Hepatocyte (in vitro differentiated cells): ENCODE measurements at regions not wholly inside any gene's neighbourhood (a gene's known extent, or its start where the extent isn't known, plus 50 kb on each side); places are given as distances from the start of the nearest gene placed in this dataset.

Experiments used
- EZH2 ChIP-seq: fragments of 200-600 bp; sonication (generic); IDR thresholded peaks from 2 replicates; pipeline ENCODE4 v1.6.1; 2016; ENCODE audit warnings: antibody characterized with exemption, mild to moderate bottlenecking, borderline replicate concordance
- EZH2phosphoT487 ChIP-seq: fragments of 200-600 bp; sonication (generic); IDR thresholded peaks from one replicate; pipeline ENCODE4 v1.6.1; 2018; ENCODE audit warnings: antibody characterized with exemption, mild to moderate bottlenecking, low read depth, moderate library complexity; ENCODE audit not compliant: unreplicated experiment, severe bottlenecking
- TF ChIP-seq, protein P1 (sequence below): fragments of 200-600 bp; sonication (generic); IDR thresholded peaks from 2 replicates; pipeline ENCODE4 v1.5.1; 2016; ENCODE audit warnings: antibody characterized with exemption, mild to moderate bottlenecking; ENCODE audit not compliant: poor library complexity

DNA sequence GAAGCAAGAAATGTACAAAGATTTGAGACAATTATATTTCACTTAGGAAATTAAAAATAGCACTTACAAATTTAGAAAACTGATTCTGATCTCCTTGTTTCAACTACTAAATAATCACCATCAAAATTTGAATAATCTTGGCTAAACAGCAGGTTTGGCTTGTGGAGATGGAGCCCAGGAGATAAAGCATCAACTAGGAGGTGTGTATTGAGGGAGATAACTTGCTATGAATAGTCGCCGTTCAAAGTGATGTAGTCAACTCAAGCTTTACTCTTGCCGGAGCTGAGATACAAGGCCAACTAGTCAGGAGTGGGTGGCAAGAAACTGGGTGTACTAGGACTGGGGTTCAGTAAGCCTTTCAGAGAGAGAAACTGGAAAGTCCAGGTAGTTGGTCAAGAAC is 117.7 kb downstream of the TRMT11 start:
- TF ChIP-seq, protein P1, sequence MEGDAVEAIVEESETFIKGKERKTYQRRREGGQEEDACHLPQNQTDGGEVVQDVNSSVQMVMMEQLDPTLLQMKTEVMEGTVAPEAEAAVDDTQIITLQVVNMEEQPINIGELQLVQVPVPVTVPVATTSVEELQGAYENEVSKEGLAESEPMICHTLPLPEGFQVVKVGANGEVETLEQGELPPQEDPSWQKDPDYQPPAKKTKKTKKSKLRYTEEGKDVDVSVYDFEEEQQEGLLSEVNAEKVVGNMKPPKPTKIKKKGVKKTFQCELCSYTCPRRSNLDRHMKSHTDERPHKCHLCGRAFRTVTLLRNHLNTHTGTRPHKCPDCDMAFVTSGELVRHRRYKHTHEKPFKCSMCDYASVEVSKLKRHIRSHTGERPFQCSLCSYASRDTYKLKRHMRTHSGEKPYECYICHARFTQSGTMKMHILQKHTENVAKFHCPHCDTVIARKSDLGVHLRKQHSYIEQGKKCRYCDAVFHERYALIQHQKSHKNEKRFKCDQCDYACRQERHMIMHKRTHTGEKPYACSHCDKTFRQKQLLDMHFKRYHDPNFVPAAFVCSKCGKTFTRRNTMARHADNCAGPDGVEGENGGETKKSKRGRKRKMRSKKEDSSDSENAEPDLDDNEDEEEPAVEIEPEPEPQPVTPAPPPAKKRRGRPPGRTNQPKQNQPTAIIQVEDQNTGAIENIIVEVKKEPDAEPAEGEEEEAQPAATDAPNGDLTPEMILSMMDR = no peak
- no peak for TF ChIP-seq EZH2
- no peak for TF ChIP-seq EZH2phosphoT487
